ENCODE measurements at regions not wholly inside any gene's neighbourhood (a gene's known extent, or its start where the extent isn't known, plus 50 kb on each side); places are given as distances from the start of the nearest gene placed in this dataset.

DNA sequence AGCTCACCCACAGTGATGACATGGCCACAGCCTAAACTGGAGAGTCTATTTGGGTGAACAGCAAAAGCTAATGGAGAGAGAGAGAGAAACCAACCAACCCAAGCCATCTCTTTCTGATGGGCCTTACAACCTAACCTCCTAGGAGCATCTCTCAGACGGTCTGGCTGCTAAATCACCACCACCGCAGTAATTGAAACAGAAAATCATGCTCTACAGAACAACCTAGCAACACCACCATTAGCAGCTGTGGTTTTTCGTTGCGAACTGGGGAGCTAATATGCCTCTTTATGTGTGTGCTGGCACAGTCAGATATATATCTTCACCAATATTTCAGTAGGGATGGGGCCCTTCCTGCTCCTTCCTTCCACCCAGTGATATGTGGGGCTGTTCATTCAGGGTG is 166.9 kb upstream of the PROK2 start:
- Histone ChIP-seq H3K4me1 (no peaks in the 10 kb centered on the region), H3K27me3 (no peaks in the 10 kb centered on the region), H3K36me3 (no peaks in the 10 kb centered on the region), H3K4me3 (no peak overlapping the region), H3K27ac (no peak overlapping the region), H3K9me3 (no peaks in the 10 kb centered on the region)
- no peak for TF ChIP-seq POLR2A (IDR thresholded peaks at IDR 0.05)
- TF ChIP-seq, protein P1, sequence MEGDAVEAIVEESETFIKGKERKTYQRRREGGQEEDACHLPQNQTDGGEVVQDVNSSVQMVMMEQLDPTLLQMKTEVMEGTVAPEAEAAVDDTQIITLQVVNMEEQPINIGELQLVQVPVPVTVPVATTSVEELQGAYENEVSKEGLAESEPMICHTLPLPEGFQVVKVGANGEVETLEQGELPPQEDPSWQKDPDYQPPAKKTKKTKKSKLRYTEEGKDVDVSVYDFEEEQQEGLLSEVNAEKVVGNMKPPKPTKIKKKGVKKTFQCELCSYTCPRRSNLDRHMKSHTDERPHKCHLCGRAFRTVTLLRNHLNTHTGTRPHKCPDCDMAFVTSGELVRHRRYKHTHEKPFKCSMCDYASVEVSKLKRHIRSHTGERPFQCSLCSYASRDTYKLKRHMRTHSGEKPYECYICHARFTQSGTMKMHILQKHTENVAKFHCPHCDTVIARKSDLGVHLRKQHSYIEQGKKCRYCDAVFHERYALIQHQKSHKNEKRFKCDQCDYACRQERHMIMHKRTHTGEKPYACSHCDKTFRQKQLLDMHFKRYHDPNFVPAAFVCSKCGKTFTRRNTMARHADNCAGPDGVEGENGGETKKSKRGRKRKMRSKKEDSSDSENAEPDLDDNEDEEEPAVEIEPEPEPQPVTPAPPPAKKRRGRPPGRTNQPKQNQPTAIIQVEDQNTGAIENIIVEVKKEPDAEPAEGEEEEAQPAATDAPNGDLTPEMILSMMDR (IDR thresholded peaks at IDR 0.05) = no peak
- no peak for DNase-seq
- intact Hi-C loops (cut with DNase I; ENCODE audit: low total_unique reads) = no loop called here

DNA sequence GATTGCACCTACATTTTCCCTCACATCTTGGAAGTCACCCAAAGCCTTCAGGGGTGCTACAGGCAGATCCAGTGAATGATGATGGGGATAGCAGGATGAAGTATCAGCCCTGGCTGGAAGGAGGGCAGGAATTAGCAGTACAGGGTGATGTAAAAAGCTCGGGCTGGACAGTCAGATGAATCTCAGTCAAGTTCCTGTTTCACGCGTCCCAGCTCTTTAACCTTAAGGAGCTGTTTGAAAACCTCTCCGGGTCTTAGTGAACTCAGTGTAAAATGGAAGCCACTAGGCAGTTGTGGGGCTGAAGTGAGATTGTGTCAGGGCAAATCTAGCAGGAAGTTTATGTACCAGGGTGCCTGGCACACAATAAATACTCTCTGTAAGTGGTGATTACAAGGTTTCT is 166.4 kb upstream of the PROK2 start:
- no peaks in the 10 kb centered on the region for H3K9me3 ChIP-seq
- TF ChIP-seq, protein P1 (IDR thresholded peaks at IDR 0.05) = no peak
- no peak for TF ChIP-seq POLR2A (IDR thresholded peaks at IDR 0.05)
- no peak overlapping the region for H3K4me3 ChIP-seq
- DNase-seq = no peak
- no peak overlapping the region for H3K27ac ChIP-seq
- no peaks in the 10 kb centered on the region for H3K36me3 ChIP-seq
- no peaks in the 10 kb centered on the region for H3K27me3 ChIP-seq
- H3K4me1 ChIP-seq = no peaks in the 10 kb centered on the region
- intact Hi-C loops (cut with DNase I; ENCODE audit: low total_unique reads) = no loop called here

DNA sequence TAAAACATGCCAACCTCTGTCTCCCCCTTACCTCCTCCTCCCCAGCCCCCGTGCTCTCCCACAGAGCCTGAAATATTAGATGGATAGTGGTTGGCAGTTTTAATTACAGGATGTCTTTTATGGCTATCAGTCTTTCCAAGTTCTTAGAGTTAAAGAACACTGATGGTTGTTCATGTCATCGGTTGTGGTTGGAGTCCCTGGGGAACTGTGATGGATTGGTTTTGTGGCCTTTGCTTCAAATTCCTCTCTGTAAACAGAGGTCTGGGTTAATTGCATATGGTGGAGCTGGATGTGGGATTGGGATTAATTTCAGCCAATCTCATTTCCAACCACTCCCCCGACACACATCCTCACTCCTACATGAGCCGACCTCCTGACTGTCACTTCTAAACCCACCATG is 164.5 kb upstream of the PROK2 start:
- no peaks in the 10 kb centered on the region for H3K36me3 ChIP-seq
- TF ChIP-seq, protein P1 (IDR thresholded peaks at IDR 0.05) = no peak
- no peak for TF ChIP-seq POLR2A (IDR thresholded peaks at IDR 0.05)
- intact Hi-C loops (cut with DNase I; ENCODE audit: low total_unique reads) = no loop called here

DNA sequence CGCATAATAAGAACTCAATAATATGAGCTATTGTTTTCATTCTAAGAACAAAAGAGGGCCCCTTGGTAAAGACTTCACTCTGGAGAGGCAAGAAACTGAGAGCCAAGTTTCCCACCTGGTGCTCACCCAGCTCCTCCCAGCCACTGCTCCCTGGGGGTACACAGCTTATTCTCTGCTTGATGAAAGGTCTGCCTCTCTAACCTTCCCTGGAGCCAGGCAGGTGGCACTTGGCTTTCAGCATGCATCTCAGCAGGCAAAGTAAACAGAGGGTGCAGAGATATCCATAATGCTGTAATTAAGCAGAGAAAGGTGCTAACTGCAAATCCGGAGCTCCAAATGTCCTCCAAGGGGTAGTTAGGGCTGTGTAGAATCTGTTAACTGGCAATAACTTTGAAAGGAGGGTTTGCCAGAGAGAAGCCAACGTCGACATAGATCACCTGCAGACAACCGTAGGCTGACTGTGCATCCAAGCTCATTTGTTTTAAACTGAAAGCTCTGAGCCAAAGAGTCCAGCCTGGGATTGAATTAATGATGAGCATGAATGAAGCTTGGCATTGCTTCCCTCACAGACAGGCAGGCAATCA is 159.6 kb upstream of the PROK2 start:
- TF ChIP-seq, protein P1 (IDR thresholded peaks at IDR 0.05) = no peak
- no peak for TF ChIP-seq POLR2A (IDR thresholded peaks at IDR 0.05)
- H3K27ac ChIP-seq = no peak overlapping the region
- no peaks in the 10 kb centered on the region for H3K27me3 ChIP-seq
- H3K4me3 ChIP-seq = no peak overlapping the region
- no peaks in the 10 kb centered on the region for H3K4me1 ChIP-seq
- H3K9me3 ChIP-seq = no peaks in the 10 kb centered on the region
- DNase-seq = no peak
- intact Hi-C loops (cut with DNase I; ENCODE audit: low total_unique reads) = no loop called here
- no peaks in the 10 kb centered on the region for H3K36me3 ChIP-seq

More for the DNA sequence above, 164.5 kb upstream of the PROK2 start:
- Histone ChIP-seq H3K27me3 (no peaks in the 10 kb centered on the region), H3K4me1 (no peaks in the 10 kb centered on the region), H3K4me3 (no peak overlapping the region), H3K27ac (no peak overlapping the region), H3K9me3 (no peaks in the 10 kb centered on the region)
- no peak for DNase-seq

DNA sequence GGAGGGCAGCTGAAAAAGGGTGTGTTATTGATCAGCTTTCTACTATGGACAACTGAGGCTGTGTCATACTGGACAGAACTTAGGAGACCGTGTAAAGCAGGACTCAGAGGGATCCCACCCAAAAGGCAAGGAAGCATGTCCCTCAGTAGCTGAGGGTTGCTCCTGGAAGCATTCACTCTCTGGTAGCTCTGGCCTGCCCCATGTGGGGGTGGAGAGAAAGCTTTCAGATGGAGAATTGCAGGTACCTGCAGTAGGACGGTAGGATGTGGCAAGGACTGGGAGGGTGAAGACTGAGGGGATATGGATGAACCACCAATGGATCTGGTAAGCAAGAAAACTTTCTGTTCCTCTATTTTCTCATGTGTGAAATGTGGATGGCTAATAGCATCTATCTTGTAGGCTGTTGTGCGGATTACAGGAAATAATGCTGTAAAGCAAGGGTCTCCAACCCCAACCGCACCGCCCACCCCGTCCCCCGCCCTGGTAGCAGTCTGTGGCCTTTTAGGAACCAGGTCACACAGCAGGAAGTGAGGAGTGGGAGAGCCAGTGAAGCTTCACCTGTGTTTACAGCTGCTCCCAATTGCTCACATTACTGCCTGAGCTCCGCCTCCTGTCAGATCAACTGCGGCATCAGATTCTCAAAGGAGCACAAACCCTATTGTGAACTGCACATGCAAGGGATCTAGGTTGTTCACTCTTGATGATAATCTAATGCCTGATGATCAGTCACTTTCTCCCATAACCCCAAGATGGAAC is 157.7 kb upstream of the PROK2 start:
- no peak for TF ChIP-seq POLR2A (IDR thresholded peaks at IDR 0.05)
- no peaks in the 10 kb centered on the region for H3K9me3 ChIP-seq
- H3K27ac ChIP-seq = no peak overlapping the region
- intact Hi-C loops (cut with DNase I; ENCODE audit: low total_unique reads) = no loop called here
- H3K27me3 ChIP-seq = no peaks in the 10 kb centered on the region
- no peaks in the 10 kb centered on the region for H3K36me3 ChIP-seq
- no peak for DNase-seq
- no peaks in the 10 kb centered on the region for H3K4me1 ChIP-seq
- no peak overlapping the region for H3K4me3 ChIP-seq
